ENCODE measurements at regions not wholly inside any gene's neighbourhood (a gene's known extent, or its start where the extent isn't known, plus 50 kb on each side); places are given as distances from the start of the nearest gene placed in this dataset.

DNA sequence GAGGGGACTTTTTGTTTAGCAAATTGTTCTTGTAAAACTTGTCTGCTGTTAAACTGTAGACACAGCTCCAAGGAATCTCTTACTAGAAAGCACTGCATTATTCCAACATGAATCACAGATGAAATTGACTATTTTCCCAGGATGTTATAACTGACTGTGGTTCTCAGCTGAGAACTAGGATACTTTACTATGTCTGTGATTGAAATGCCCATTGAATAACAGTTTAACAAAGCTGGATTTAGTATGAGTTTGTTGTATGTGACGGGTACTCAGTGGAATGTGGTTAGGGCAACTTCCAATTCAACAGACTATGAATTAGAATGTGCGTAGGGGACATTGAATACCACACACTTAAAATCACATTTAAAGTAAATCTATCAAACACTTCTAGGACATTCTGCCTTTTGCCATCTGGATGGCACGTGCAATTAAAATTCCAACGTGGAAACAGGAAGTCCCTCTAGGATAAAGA, 193.4 kb upstream of the PREP start:
- peak; percentile 76 for ATAC-seq (ENCODE audit: low read depth)
- peak overlapping the region; percentile 99 for H3K27ac ChIP-seq (ENCODE audit: poor library complexity, severe bottlenecking)

DNA sequence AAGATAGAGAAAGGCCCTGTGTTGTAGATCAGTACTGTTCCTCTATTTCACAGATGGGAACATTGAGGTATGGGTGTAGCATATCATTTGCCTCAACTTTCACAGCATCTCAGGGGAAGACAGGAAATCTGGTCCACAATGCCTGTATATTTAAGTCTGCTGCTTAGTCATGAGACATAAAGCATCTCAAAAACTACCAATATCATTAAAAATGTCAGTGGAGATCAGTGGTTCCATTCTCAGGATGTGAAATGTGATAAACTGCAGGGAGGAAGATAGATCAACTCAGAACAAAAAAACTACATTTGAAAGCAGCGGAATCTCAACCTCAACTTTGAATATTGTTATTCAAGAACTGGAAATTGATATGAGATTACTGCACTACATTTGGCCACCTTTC, 192.9 kb upstream of the PREP start:
- ATAC-seq (ENCODE audit: low read depth) (no peak), DNase-seq (ENCODE audit: low spot score) (no peak)
- TF ChIP-seq, protein P1, sequence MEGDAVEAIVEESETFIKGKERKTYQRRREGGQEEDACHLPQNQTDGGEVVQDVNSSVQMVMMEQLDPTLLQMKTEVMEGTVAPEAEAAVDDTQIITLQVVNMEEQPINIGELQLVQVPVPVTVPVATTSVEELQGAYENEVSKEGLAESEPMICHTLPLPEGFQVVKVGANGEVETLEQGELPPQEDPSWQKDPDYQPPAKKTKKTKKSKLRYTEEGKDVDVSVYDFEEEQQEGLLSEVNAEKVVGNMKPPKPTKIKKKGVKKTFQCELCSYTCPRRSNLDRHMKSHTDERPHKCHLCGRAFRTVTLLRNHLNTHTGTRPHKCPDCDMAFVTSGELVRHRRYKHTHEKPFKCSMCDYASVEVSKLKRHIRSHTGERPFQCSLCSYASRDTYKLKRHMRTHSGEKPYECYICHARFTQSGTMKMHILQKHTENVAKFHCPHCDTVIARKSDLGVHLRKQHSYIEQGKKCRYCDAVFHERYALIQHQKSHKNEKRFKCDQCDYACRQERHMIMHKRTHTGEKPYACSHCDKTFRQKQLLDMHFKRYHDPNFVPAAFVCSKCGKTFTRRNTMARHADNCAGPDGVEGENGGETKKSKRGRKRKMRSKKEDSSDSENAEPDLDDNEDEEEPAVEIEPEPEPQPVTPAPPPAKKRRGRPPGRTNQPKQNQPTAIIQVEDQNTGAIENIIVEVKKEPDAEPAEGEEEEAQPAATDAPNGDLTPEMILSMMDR (IDR thresholded peaks at IDR 0.05; ENCODE audit: poor library complexity, severe bottlenecking), result no peak
- no peaks in the 10 kb centered on the region for H3K36me3 ChIP-seq (ENCODE audit: low read depth)
- no peaks in the 10 kb centered on the region for H3K9me3 ChIP-seq (ENCODE audit: severe bottlenecking)
- H3K27me3 ChIP-seq (ENCODE audit: insufficient read depth, poor library complexity, severe bottlenecking), result no peaks in the 10 kb centered on the region
- H3K4me3 ChIP-seq (ENCODE audit: severe bottlenecking), result no peak overlapping the region
- H3K4me1 ChIP-seq (ENCODE audit: insufficient read depth, poor library complexity, severe bottlenecking), result peaks cover 87% of the 10 kb centered on the region
- peak overlapping the region; percentile 99 for H3K27ac ChIP-seq (ENCODE audit: poor library complexity, severe bottlenecking)

More for the DNA sequence above, 193.4 kb upstream of the PREP start:
- Histone ChIP-seq H3K36me3 (ENCODE audit: low read depth) (no peaks in the 10 kb centered on the region), H3K4me1 (ENCODE audit: insufficient read depth, poor library complexity, severe bottlenecking) (peaks cover 87% of the 10 kb centered on the region), H3K9me3 (ENCODE audit: severe bottlenecking) (no peaks in the 10 kb centered on the region), H3K27me3 (ENCODE audit: insufficient read depth, poor library complexity, severe bottlenecking) (no peaks in the 10 kb centered on the region), H3K4me3 (ENCODE audit: severe bottlenecking) (no peak overlapping the region)
- no peak for DNase-seq (ENCODE audit: low spot score)
- TF ChIP-seq, protein P1 (IDR thresholded peaks at IDR 0.05; ENCODE audit: poor library complexity, severe bottlenecking), result no peak

DNA sequence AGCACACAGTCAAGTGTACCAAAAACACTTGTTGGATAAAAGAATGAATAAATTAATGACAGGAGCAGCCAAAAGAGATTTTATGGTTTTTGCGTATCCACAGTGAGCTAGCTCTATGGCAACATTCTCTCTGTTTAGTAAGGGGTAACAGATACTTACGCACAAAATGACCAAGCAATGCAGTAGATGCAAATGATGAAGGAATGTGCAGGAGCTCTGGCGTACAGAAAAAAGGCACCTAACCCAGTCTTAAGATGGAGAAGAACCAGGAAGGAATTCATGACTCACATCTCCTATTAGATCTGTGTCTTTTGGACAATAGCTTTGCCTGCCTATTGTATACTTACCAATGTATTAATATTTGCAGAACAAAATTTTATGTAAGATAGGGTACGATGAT, 191.9 kb upstream of the PREP start:
- TF ChIP-seq, protein P1 (IDR thresholded peaks at IDR 0.05; ENCODE audit: poor library complexity, severe bottlenecking), result no peak
- Histone ChIP-seq H3K4me1 (ENCODE audit: insufficient read depth, poor library complexity, severe bottlenecking) (peaks cover 87% of the 10 kb centered on the region), H3K36me3 (ENCODE audit: low read depth) (no peaks in the 10 kb centered on the region), H3K27ac (ENCODE audit: poor library complexity, severe bottlenecking) (peak overlapping the region; percentile 99), H3K27me3 (ENCODE audit: insufficient read depth, poor library complexity, severe bottlenecking) (no peaks in the 10 kb centered on the region), H3K4me3 (ENCODE audit: severe bottlenecking) (no peak overlapping the region), H3K9me3 (ENCODE audit: severe bottlenecking) (no peaks in the 10 kb centered on the region)
- no peak for ATAC-seq (ENCODE audit: low read depth)
- DNase-seq (ENCODE audit: low spot score), result no peak

DNA sequence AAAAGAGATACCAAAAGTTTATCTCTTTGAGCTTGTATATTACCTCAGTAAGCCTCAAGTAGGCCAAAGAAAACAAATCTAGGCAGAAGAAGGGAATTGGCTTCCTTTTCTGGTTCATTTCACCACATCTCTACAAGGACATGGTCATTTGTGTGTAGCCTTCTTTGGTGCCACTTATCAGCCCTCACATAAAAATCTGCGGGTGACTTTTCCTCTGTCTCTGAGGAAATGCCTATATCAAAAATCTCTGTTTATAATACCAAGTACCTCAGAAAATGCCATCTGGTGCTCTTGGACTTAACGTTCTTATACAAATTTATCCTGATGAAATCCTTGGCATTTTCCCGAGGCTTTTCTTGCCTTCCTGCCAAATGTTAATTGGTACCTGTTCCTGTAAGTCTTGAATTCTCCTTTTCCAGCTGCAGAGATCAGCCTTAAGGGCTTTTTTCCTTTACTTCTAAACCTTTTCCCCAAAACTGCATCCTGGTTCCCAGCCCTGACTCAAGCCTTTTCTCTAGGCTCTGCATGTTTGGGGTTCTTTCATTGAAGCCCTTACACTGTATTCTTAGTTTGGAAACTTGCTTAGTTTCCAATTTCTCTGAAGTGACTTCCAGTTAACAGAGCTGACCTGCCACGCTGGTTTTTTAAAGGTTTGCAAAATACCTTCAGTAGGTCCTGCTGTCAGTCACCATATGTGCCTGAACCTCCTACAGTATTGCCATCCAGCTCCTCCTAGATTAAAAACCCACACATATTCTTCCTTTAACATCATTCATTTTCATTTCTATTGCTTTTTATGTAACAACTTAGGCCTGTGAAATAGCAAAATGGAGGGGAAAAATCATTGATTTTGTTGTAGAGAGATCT, 191.2 kb upstream of the PREP start:
- peaks cover 79% of the 10 kb centered on the region for H3K4me1 ChIP-seq (ENCODE audit: insufficient read depth, poor library complexity, severe bottlenecking)
- no peak overlapping the region for H3K4me3 ChIP-seq (ENCODE audit: severe bottlenecking)
- DNase-seq (ENCODE audit: low spot score) (no peak), ATAC-seq (ENCODE audit: low read depth) (no peak)
- no peaks in the 10 kb centered on the region for H3K9me3 ChIP-seq (ENCODE audit: severe bottlenecking)
- H3K27ac ChIP-seq (ENCODE audit: poor library complexity, severe bottlenecking), result peak overlapping the region; percentile 99
- H3K27me3 ChIP-seq (ENCODE audit: insufficient read depth, poor library complexity, severe bottlenecking), result no peaks in the 10 kb centered on the region
- TF ChIP-seq, protein P1 (IDR thresholded peaks at IDR 0.05; ENCODE audit: poor library complexity, severe bottlenecking), result no peak
- no peaks in the 10 kb centered on the region for H3K36me3 ChIP-seq (ENCODE audit: low read depth)

Data from RWPE2 (cell line).